Suprapubic skin (tissue), 4 donors: ENCODE measurements at regions not wholly inside any gene's neighbourhood (a gene's known extent, or its start where the extent isn't known, plus 50 kb on each side); places are given as distances from the start of the nearest gene placed in this dataset.

Experiments
- CTCF ChIP-seq, 2 donors: fragments of 200-600 bp in 1 of 2; fragments of 450-650 bp in 1 of 2; sonication (generic) in 1 of 2; IDR thresholded peaks; one replicate each; pipeline ENCODE4 v1.5.1; 2016 to 2019; ENCODE audit warnings: antibody characterized with exemption in 2 of 2, mild to moderate bottlenecking in 1 of 2, moderate library complexity in 1 of 2
- POLR2A ChIP-seq, 2 donors: fragments of 450-650 bp; IDR thresholded peaks; one replicate each; pipeline ENCODE4 v1.6.1; 2017; ENCODE audit warnings: antibody characterized with exemption in 2 of 2, mild to moderate bottlenecking in 2 of 2, moderate library complexity in 2 of 2
- POLR2AphosphoS5 ChIP-seq, 3 donors: sonication (generic); formaldehyde crosslinking; IDR thresholded peaks; one replicate each; pipeline ENCODE4 v1.6.1; 2017; ENCODE audit warnings: antibody characterized with exemption in 3 of 3

DNA sequence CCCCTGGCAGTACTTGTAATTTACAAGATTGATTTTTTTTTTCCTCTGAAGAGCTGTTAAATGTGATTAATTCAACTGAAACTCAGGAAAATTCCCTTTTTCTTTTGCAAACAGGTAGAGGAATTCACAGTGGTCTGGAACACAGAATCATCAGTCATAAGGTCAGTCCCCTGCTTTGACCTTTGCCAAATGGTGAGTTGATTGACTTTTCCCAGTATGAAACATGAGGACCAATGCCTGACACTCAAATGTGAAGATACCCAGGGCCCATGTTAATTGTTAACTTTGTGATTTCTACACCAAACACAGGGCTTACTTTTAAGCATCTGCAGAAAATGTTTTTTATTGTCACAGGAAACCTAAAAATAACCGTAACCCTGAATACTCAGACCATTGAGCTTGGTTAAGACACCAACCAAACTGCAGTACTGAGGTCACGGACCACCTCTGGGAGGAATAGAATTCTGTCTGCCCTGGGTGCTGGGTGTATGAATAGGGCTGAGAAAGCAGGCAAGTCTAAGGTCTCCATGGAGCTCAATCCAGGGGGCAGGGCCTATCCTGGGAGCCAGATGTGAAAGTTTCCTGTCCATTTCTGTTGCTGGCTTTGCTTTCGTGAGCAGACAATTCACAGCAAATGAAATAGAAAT is 192.4 kb downstream of the TMX1 start:
- TF ChIP-seq POLR2A (IDR thresholded peaks at IDR 0.05) (no peak), CTCF (IDR thresholded peaks at IDR 0.05) (no peak), POLR2AphosphoS5 (IDR thresholded peaks at IDR 0.05) (no peak)
